NCI-H82 treated with DMSO at 0.1 percent for 48 hours (cell line): ENCODE measurements at regions not wholly inside any gene's neighbourhood (a gene's known extent, or its start where the extent isn't known, plus 50 kb on each side); places are given as distances from the start of the nearest gene placed in this dataset.

Experiments
- DNase-seq: peaks from one replicate; lab custom pipeline; 2025; ENCODE audit not compliant: unreplicated experiment; lab: John Stamatoyannopoulos, UW

DNA sequence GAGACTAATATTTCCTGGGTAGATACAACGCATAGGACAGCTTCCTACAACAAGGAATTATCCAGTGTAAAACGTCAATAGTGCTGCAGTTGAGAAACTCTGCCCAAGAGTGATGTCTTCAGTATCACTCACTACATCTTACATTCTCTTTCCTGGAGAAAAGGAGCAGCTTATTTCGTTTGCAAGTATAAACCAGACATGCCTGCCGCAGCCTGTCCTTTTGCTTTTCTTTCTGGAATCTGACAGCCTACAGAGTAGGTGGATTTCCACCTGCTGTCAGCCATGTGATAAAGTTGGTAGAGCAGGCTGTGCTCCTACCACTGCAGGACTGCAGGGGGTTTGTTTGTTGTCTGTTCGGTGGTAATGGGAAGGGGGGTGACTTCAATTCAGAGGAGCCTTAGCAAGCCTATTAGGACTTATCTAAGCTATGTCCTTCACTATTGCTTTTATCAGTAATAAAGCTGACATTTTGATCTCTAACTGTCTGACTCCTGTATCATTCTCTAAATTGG, 439.1 kb downstream of the GRB14 start:
- DNase-seq, result no peak

DNA sequence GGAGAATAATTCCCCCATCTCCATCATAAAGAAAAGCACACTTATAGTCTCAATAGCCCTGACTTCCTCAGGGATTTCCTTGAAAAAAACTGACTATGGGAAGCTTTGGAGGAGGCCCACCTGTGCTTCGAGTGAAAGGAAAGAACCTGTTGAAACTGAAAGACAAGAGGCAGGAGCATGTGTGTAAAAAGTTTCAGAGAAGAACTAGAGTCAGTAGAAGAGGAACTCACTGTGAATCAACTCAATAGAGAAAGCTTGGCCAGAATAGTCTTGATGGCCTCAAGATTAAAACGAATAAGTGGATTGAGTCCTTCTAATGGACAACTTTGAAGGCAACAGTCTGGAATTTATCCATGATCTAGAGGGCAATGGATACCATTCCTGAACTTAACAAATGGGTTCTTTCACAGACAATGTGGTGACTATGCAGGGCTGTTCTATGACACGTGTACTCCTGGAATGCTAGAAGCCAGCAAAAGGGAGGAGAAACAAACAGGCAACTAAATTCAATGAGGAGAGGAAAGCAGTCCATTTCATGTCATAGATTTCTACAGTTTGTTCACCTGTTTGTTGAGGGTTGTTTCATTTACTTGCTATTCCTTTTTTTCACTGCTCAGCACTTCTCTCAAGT, 442.3 kb downstream of the GRB14 start:
- DNase-seq, result no peak

DNA sequence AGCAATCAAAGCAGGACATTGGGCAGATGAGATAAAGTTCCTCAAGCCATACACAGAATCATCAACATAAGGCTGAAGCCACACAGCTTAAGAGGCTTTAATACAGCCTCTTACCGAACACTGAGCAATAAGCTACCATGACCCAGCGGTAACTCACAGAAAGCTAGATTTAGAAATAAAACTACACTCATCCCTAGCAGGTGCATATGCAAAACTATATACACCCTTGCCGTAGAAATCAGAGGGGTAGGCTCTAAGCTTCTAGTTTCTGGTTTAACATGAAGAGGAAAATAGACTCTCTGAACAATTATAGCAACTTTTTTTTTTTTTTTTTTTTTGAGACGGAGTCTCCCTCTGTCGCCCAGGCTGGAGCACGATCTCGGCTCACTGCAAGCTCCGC, 428.8 kb upstream of the FIGN start:
- no peak for DNase-seq

DNA sequence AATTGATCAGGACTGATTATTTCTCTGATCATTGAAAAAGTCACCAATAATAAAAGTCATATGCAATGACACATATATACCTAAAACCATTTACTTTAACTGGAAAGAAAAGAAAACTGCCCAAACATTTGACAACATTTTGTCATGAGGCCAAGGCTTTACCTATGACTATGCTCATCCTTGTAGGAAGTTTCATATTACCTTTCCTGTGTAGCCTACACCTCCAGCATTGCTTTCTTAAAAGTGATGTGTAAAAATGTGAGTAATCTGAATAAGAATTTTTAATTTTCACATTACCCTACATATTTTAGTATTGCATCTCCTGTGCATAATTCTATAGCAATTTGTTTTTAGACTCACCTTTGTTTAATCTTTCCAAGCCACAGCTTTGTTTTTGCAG, 419.8 kb upstream of the FIGN start:
- no peak for DNase-seq

DNA sequence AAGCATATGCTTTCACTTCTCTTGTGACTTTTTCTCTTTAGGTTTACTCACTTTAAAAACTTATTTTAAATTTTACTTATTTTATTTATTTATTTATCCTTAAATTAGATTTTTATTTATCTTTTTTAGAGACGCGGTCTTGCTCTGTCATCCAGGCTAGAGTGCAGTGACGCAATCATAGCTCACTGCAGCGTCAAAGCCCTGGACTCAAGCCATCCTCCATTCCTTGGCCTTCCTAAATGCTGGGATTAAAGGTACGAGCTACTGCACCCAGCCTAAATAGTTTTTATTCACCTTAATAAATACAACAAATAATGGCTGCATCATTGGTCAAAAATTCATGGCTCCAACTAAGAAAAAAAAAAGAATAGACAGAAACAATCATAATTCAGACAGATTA, 415.7 kb upstream of the FIGN start:
- DNase-seq, result no peak

DNA sequence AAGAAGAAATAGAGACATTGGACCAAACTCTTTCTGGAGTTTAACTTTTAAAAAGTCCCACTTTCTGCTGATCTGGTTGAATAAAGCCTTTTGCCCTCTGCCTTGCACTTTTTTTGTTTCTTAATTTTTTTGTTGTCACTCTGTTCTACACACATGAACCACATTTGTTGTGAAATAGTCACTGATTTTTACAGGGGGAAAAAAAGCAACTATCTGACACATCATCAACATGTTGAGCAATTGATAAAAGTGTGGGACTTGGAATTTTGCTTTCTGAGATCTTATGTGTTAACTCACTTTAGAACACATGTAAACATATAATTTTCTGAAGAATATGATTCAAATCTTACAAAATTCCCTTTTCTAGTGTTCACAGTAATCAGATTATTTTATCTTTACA, 414.8 kb upstream of the FIGN start:
- no peak for DNase-seq

DNA sequence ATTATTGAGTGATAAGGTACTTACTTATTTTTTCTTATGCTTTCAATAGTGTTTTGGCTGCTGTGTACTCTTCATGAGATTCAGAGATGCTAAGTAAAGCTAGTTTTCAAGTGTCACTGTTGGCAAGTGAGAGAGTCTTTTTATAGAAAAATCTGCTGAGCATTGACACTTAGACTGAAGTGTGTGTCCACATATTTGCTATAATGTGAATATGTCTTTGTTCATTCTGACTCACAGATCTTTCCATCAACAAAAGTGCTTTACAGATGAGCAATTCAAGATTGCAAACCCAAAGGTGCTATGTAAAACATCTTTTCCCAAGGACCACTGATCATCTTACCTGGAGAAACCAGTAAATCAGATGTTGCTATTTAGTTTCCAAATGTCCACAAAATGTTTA, 410.6 kb upstream of the FIGN start:
- DNase-seq, result no peak

DNA sequence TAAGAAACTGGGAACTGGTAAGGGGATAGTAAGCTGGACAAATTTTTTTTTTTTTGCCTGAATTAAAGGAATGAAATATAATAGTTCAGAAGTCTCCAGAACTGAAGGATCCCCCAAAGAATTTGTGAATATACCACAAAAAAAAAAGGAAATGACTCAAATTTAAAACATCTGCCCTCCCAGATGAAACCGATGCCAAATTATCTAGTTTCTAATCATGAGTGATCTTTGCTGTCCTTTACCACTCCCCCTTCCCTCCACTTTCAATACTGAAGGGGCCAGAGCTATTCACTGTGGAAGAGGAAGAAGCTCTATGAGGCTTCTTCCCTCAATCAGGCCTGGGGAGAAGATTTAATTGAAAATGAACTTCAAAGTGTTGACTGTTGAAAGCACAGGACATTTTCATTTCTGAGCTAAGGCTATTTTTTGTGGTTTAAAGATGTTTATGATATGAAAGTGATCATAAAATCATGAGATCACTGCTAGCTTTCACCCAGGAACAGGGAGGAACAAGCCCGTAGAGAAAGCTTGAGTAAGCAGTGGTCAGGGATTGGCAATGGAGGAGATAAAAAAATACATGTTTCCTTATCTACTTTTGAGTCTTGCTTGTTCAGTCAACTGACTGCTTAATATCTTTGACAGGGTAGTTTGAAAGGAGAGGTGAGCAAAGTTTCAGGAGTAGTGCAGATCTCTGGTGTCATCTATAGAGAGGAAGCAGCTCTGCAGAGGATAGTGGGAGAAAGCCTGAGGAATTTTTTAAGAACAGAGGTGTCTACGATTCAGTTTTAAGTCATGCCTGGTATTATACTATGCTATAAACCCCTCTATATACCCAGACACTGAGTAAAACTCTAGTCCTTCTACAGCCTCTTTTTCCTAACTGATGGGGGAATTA, 409.5 kb upstream of the FIGN start:
- no peak for DNase-seq

DNA sequence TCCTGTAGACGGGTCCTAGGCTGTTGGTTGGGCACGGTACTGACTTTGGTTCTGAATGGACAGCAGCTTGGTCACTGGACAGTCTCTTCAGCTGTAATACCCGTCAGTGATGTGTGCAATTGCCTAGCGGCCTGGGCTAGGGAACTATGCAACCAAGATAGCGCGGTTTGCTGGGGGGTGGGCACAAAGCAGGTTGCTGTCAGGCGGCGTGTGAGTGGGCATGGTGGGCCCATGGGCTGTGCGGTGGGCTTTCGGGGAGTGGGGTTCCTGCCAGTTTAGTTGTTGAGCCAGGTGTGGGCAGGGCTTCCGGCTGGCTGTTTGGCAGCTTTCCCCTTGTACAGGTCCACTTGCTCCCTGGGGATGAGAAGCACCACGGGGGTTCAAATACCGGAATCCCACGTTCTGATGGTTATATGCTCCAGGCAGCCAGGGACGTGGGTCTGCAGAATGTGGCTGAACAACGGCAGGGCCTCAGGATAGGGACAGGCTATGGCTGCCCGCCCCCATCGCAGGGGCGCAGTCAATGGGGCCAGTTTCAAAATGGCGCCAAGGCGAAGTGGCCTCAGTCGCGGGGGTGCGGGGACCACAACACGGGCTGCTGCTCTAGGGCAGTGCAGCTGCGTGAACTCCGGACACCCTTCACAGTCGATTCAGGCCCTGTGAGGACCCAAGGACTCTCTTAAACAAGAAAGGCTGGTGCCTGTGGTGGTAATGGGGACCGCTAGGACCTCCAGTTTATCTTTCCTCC, 407.5 kb upstream of the FIGN start:
- no peak for DNase-seq

DNA sequence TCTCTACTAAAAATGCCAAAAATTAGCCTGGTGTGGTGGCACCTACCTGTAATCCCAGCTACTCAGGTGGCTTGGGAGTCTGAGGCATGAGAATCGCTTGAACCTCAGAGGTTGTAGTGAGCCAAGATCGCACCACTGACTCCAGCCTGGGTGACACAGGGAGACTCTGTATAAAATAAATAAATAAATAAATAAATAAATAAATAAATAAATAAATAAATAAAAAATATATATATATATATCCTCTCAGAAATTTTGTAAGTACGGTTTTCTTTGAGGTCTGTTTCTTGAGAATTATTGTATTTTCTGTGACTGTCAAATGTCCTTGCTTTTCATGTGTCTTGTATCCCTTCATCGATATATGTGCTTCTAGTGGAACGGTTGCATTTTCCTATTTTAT, 406.9 kb upstream of the FIGN start:
- no peak for DNase-seq

DNA sequence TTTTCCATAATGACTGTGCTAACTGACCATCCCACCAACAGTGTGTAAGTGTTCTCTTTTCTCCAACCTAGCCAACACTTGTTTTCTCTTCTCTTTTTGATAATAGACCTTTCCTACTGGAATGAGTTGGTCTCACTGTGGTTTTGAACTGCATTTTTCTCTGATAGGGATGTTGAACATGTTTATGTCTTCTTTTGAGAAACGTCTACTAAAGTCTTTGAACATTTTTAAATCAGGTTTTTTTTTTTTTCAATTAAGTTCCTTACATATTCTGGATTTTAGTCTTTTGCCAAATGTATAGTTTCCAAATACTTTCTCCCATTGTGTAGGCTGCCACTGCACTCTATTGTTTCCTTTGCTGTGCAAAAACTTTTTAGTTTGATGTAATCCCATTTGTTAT, 405.5 kb upstream of the FIGN start:
- DNase-seq, result no peak

DNA sequence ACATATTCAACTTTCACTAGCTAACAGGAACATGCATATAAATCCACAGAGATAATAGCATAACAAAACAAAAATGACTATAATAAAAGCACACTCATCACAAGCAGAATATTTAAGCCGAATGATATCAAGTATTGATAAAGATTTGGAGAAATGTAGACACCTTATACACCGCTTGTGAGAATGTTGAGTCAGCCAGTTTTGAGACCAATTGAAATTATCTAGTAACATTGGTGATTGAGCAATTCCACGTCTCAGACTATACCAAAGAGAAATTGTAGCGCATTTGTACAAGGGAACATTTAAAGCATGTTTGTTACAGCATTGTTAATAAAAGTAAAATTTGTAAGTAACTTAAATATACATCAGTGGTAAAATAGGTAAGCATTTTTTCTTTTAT, 402.9 kb upstream of the FIGN start:
- no peak for DNase-seq

DNA sequence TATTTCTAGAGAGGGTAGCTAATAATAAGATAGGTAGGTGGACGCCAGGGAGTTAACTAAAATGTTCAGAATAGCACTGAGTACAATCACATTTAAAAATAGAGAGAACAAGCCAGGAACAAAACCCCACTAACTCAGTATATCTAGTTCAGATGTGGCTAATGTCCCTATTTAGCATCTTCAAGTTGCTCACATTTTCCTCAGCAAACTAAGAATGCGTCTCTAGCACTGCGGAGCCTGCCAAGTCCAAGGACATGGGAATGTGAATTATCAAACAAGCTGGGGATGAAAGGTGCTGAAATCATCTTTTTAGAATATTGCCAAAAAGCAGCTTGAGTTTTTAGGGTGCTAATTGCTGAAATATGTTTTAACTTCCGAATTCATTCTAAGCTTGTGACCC, 398.5 kb upstream of the FIGN start:
- no peak for DNase-seq

DNA sequence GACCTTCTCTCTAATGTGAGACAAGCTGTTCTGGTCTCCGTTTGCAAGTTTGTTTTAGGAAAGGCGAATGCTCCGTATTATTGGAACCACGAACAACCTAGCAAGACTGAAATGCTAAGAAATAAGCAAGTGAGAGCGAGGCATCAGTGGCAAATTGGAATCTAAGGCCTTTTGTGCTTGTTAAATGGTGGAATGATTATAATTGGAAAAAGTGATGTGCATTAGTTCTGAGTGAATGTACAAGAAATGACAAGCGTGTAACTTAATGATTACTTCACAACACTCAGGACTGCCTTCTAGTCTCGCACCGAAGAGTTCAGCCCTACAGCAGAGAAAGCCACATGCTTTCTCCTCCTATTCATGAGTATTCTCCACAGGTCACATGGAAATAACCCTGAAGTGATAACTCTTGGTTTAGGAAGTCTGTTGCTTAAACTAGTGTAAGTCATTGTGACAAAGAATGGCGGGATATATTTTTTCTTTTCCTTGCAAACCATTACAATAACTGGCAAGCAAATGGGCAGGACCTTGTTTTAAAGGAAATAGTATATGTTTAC, 392.2 kb upstream of the FIGN start:
- DNase-seq, result no peak

DNA sequence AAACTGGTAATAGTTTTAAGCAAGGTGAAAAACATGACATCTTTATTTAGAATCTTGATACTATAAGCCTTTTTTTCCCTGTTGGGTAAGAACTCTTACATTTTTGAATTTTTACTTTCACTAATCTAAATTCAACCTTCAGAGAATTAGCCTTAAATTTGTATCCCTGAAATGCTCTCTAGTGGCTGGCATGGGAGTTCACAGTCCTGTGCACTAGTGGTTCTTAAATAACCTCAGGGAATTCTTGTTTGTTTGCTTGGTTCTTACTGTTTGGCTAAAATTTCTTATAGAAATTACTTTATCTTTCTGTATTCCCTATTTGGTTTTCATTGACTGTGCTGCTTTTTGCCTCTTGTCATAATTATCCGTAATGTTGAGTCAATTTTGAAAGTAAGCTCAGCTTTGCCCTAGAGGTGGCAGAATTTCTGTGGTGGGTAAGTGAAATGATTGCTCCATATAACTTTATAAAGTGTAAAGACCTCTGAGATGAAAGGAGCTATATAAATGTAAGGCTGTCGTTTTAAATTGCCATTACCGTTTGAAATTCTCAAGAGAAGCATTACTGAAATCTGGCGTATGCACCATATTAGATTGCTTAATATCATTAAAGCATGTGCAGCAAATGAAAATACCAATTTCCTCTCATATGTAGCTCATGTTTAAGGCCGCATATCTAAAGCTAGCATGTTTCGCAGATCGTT, 391.3 kb upstream of the FIGN start:
- DNase-seq, result no peak

DNA sequence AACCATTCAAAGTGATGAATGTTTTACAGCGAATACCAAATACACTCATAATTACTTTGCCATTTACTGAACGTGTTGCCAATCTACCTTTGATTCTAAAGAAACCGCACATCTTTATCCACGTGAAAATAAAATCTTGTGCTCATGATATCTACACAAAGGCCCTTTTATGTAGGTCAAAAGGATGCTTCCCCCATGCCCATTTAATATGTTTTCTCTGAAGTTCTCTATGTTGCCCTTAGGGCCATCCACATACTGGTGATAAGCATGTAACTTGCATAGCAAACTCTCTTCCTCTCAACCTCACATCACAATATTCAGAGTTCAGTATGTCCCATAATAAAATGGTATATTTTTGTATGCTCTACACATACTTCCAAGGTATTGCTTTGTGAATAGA, 380.0 kb upstream of the FIGN start:
- no peak for DNase-seq

DNA sequence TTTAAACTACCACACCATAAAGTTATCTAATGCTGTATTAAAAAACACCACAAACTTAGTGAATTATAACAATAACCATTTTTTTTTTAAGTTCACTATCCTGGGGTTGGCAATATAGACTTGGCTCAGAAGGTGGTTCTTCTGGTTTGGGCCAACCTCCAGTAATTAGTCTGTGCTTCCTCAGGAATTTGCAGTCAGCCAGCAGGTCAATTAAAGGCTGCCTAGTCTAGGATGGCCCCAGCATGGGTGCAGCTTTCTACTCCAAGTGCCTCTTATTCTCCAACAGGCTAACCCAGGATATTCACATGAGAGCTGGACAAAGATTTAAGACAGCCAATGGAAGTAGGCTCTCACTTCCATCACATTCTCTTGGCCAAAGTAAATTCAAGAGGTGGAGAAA, 379.1 kb upstream of the FIGN start:
- DNase-seq, result no peak

DNA sequence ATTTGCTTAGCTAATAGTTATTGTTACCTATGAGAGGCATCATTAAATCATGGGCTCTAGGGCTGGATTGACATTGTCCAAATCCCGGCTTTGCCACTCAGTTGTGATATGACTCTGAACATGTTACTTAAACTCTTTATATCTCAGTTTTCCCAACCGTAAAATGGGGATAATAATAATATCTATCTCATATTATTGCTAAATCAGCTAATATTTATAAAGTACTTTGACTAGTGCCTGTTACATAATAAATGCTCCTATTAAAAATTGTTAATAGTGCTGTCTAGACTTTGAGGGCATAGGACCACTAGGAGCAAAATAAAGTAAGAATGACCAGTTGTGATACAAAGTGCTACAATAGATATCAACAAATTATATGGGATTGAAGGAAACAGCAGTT, 376.3 kb upstream of the FIGN start:
- no peak for DNase-seq

DNA sequence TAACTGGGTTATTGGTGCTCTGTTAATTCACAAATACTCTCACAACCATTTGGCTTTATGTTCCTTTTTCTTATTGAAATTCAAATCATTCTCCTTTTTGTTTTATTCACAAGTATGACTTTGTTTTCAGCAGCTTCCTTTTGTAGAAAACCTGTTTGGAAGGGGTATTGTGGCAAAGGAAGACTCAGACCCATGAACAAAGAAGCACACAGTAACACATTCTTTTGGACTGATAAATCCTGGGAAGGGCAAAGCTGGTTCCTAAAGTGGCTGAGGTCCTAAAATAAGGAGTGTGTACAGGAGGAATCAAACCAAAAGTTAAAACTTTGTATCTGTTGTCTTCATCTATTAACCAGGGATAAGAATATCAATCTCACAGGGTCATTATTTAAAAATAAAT, 374.7 kb upstream of the FIGN start:
- DNase-seq, result no peak

DNA sequence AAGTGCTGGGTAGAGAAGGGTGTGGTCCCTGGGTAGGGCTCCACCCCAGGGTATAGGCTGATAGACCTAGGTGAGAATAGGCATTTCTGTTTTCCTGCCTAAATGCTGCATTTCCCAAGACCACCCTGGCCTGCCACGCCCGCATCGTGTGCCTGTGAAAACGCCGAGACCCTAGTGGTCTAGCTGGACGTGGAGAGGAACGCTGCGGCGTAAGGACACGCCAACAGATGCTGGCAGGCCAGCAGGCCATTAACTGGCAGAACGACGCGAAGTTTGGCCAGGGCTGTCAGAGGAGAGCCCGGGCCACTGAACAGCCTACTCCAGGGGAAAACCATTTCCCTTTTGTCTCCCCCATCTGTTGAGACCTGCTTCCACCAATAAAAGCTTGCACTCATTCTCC, 373.2 kb upstream of the FIGN start:
- no peak for DNase-seq

DNA sequence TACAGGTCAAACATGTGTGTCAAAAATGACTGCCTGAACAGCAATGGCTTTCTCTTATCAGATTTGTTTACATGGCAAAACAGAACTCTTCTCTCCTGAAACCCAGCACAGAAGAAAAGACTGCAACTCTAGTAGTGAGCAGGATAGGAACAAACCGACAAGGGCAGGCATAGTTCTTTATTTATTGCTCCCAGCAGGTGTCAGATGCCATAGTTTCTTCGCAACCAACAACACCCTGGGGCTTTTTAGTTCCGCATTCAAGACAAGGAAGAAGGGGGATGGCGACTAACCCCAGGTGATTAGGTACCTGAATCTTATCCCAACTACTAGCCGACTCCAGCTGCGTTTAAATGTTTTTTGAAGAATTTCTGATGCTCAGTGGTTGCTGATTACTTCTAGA, 367.5 kb upstream of the FIGN start:
- no peak for DNase-seq
